GM10266 (cell line): ENCODE measurements at regions not wholly inside any gene's neighbourhood (a gene's known extent, or its start where the extent isn't known, plus 50 kb on each side); places are given as distances from the start of the nearest gene placed in this dataset.

Source experiments
- DNase-seq: peaks from one replicate; pipeline ENCODE4 v3.0.0; 2012; ENCODE audit errors: extremely low spot score
- CTCF ChIP-seq: IDR thresholded peaks from 2 replicates; pipeline ENCODE4 v1.5.1; 2012; ENCODE audit warnings: mild to moderate bottlenecking, low read depth; ENCODE audit not compliant: control insufficient read depth, insufficient read depth; ENCODE audit errors: missing control alignments

GRCh38 chr10:28463141-28463540 is 69.8 kb upstream of the WAC start:
- DNase-seq, result no peak
- TF ChIP-seq CTCF, result no peak

GRCh38 chr10:28463676-28464395 is 69.1 kb upstream of the WAC start:
- no peak for DNase-seq
- no peak for TF ChIP-seq CTCF

- TF ChIP-seq CTCF, result no peak
Measured at GRCh38 chr10:28467615-28468014, 65.3 kb upstream of the WAC start.

GRCh38 chr10:28468707-28469483 is 64.0 kb upstream of the WAC start:
- DNase-seq, result no peak
- TF ChIP-seq CTCF, result no peak

More at GRCh38 chr10:28467615-28468014, 65.3 kb upstream of the WAC start:
- no peak for DNase-seq

GRCh38 chr10:28470873-28471651 is 61.9 kb upstream of the WAC start:
- DNase-seq, result no peak
- no peak for TF ChIP-seq CTCF

GRCh38 chr10:28471652-28472050 is 61.3 kb upstream of the WAC start:
- DNase-seq, result no peak
- TF ChIP-seq CTCF, result no peak

GRCh38 chr10:28478646-28479045 is 54.3 kb upstream of the WAC start:
- TF ChIP-seq CTCF, result no peak
- DNase-seq, result no peak
